ENCODE measurements at regions not wholly inside any gene's neighbourhood (a gene's known extent, or its start where the extent isn't known, plus 50 kb on each side); places are given as distances from the start of the nearest gene placed in this dataset.

DNA sequence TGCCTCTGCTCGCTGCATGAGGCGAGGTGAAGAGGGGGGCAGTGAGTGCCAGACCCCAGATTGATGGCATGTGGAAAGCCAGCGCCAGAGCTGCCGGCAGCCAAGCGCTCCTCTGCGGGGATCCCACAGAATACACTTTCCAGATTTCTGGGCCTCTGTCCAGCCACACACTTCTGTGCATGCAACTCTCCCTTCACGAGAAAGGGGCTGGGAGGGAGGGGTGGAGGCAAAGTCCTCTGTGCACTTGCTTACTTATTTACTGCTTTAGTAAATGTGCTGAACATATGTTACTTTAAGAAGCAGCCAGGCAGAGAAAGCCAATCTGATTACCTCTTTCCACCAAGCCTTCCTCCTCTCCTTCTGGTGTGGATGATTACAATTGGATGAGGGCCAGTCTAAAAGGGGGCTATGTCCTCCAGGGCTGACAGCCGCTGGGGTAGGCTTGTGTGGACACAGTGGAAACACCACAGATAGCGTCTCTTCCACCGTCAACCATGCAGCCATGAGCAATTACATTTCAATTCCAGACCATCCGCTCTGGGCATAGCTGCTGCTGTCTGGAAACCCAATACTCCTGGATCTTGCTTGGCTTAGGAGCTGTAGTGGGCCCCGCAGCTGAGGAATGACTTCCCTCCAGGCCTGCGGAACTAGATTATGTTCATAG is 322.8 kb upstream of the ANKRD30A start:
- no peaks in the 10 kb centered on the region for H3K27me3 ChIP-seq (ENCODE audit: control insufficient read depth, insufficient read depth, low read length, poor library complexity, severe bottlenecking)
- H3K4me3 ChIP-seq (ENCODE audit: insufficient read depth, low read depth, low read length): no peak overlapping the region
- H3K4me1 ChIP-seq (ENCODE audit: control insufficient read depth, insufficient read depth, low read length): no peaks in the 10 kb centered on the region
- H3K27ac ChIP-seq (ENCODE audit: insufficient read depth, low read depth, low read length, poor library complexity, severe bottlenecking): no peak overlapping the region
- 89 to 90% methylated on average over 13 of the region's 13 CpGs for WGBS, 2 experiments
- no peaks in the 10 kb centered on the region for H3K36me3 ChIP-seq (ENCODE audit: control insufficient read depth, insufficient read depth, low read length)
- H3K9me3 ChIP-seq (ENCODE audit: control insufficient read depth, low read length): no peaks in the 10 kb centered on the region

DNA sequence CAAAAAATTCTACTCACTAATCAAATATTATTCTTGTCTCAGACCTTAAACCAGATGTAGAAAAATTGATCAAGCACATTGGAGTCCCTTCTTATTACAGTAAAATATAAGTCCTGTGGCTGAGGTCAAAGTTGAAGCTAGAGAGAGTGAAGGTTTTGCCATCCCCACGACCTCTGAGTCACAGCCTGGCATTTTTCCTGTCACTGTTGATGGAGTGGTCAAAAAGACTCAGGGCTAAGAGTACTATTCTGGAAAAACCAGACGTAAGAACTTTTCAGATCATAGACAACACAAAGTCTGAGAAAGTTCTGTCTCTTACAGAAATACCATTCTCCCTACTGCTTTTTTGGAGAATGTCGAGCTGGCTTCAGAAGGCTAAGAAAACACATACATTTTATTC is 323.7 kb upstream of the ANKRD30A start:
- Histone ChIP-seq H3K27me3 (ENCODE audit: control insufficient read depth, insufficient read depth, low read length, poor library complexity, severe bottlenecking) (no peaks in the 10 kb centered on the region), H3K36me3 (ENCODE audit: control insufficient read depth, insufficient read depth, low read length) (no peaks in the 10 kb centered on the region), H3K9me3 (ENCODE audit: control insufficient read depth, low read length) (no peaks in the 10 kb centered on the region), H3K4me1 (ENCODE audit: control insufficient read depth, insufficient read depth, low read length) (no peaks in the 10 kb centered on the region), H3K27ac (ENCODE audit: insufficient read depth, low read depth, low read length, poor library complexity, severe bottlenecking) (no peak overlapping the region), H3K4me3 (ENCODE audit: insufficient read depth, low read depth, low read length) (no peak overlapping the region)
- 85 to 87% methylated on average over 3 of the region's 3 CpGs for WGBS, 2 experiments

DNA sequence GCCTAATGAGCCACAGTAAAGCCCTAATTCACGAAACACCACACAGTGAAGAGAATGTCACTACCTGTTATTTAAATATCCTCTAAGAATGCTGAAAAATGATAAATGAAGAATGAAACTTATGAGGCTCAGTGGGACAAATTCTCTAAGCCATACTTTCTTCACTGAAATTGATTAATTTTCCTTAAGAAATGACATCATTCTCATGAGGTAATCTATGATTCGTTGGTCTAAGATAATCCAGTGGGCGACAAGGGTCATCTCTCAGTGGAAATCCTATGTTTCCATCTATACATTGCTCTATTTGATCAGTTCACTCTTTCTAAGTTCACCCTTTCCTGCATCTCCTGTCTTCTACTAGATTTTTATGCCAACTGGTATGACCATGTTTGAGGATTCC is 330.4 kb upstream of the ANKRD30A start:
- no peaks in the 10 kb centered on the region for H3K36me3 ChIP-seq (ENCODE audit: control insufficient read depth, insufficient read depth, low read length)
- no peaks in the 10 kb centered on the region for H3K9me3 ChIP-seq (ENCODE audit: control insufficient read depth, low read length)
- H3K4me3 ChIP-seq (ENCODE audit: insufficient read depth, low read depth, low read length): no peak overlapping the region
- H3K27me3 ChIP-seq (ENCODE audit: control insufficient read depth, insufficient read depth, low read length, poor library complexity, severe bottlenecking): no peaks in the 10 kb centered on the region
- H3K27ac ChIP-seq (ENCODE audit: insufficient read depth, low read depth, low read length, poor library complexity, severe bottlenecking): no peak overlapping the region
- WGBS, 2 experiments: 89 to 92% methylated on average over 2 of the region's 3 CpGs
- no peaks in the 10 kb centered on the region for H3K4me1 ChIP-seq (ENCODE audit: control insufficient read depth, insufficient read depth, low read length)

DNA sequence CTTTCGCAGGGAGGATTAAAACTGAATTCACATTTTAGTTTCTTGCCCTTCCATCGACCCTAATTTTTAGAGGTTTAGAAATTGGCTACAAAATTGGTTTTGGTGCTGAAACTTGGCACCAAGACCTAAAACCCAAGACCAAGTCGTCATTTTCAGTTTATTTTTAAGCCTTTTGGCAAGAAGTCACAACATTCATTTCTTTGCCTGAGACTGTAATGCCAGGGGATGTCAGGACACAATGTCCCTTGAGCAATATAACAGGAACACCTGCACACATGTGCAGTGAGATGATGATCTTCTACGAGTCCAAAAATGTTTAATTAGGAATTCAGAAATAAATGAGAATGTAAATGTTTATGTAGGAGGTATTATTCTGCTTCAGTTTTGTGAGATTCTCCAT is 335.4 kb upstream of the ANKRD30A start:
- Histone ChIP-seq H3K27ac (ENCODE audit: insufficient read depth, low read depth, low read length, poor library complexity, severe bottlenecking) (no peak overlapping the region), H3K36me3 (ENCODE audit: control insufficient read depth, insufficient read depth, low read length) (no peaks in the 10 kb centered on the region), H3K4me1 (ENCODE audit: control insufficient read depth, insufficient read depth, low read length) (no peaks in the 10 kb centered on the region), H3K27me3 (ENCODE audit: control insufficient read depth, insufficient read depth, low read length, poor library complexity, severe bottlenecking) (no peaks in the 10 kb centered on the region), H3K9me3 (ENCODE audit: control insufficient read depth, low read length) (no peaks in the 10 kb centered on the region), H3K4me3 (ENCODE audit: insufficient read depth, low read depth, low read length) (no peak overlapping the region)
- 92 to 96% methylated on average over 4 of the region's 4 CpGs for WGBS, 2 experiments

DNA sequence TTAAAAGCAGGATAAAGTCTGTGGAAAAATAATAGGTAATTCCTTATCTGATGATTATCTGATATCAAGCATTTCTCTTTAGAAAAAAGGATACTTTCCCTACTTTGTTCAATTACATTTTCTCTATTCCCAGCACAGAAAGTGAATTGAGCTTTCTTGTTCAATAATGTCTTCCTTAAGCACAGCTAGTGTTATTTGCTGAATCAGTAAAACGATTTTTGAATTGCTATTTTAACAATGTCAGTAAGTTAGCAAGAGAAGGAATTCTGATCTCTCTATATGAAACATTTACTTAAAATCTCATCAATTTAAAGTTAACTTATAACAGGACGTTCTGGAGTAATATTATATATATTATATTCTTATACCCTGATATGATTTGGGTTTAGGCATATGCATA is 337.2 kb upstream of the ANKRD30A start:
- Histone ChIP-seq H3K4me3 (ENCODE audit: insufficient read depth, low read depth, low read length) (no peak overlapping the region), H3K27me3 (ENCODE audit: control insufficient read depth, insufficient read depth, low read length, poor library complexity, severe bottlenecking) (no peaks in the 10 kb centered on the region), H3K4me1 (ENCODE audit: control insufficient read depth, insufficient read depth, low read length) (no peaks in the 10 kb centered on the region), H3K9me3 (ENCODE audit: control insufficient read depth, low read length) (no peaks in the 10 kb centered on the region), H3K36me3 (ENCODE audit: control insufficient read depth, insufficient read depth, low read length) (no peaks in the 10 kb centered on the region), H3K27ac (ENCODE audit: insufficient read depth, low read depth, low read length, poor library complexity, severe bottlenecking) (no peak overlapping the region)
- WGBS, 2 experiments: 82% methylated on average over 1 of the region's 2 CpGs; no CpG with 5 or more reads in 1 of the 2 experiments

DNA sequence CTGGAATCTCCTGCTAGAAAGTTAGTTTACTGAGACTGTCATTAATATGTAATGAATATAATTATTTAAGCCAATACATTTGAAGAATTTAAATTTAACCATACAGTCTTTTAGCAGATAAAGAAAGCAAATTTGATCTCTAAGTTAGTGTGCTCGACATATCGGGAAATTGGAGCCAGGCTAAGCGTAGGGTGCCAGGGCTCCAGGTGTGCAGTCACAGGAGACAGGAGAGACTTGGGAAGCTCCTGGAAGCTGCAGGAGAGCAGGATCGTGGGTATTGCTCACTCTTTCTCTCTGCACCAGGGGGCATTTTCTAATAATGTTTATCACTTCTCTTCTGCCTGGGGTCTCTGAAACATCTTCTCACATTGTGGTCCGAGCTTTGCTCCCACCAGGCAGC is 342.0 kb upstream of the ANKRD30A start:
- Histone ChIP-seq H3K27me3 (ENCODE audit: control insufficient read depth, insufficient read depth, low read length, poor library complexity, severe bottlenecking) (no peaks in the 10 kb centered on the region), H3K27ac (ENCODE audit: insufficient read depth, low read depth, low read length, poor library complexity, severe bottlenecking) (no peak overlapping the region), H3K9me3 (ENCODE audit: control insufficient read depth, low read length) (no peaks in the 10 kb centered on the region), H3K36me3 (ENCODE audit: control insufficient read depth, insufficient read depth, low read length) (no peaks in the 10 kb centered on the region), H3K4me3 (ENCODE audit: insufficient read depth, low read depth, low read length) (no peak overlapping the region), H3K4me1 (ENCODE audit: control insufficient read depth, insufficient read depth, low read length) (no peaks in the 10 kb centered on the region)
- 94 to 98% methylated on average over 5 of the region's 5 CpGs for WGBS, 2 experiments

DNA sequence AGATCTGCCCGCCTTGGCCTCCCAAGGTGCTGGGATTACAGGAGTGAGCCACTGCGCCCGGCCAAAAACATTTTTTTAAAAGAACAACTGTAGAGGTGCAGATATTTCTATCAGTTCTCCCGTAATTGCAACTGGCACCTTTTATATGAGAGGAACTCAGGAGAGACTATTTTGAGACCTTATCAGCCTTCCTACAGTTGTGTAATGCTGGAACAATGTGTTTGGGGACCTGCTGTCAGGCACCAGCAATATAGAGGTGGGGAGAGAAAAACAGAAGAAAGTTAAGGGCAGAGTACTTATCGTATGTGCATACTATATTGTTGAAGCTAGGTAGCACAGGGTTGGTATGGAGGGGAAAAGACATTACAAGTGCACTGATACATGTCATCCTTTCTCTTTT is 343.8 kb upstream of the ANKRD30A start:
- Histone ChIP-seq H3K36me3 (ENCODE audit: control insufficient read depth, insufficient read depth, low read length) (no peaks in the 10 kb centered on the region), H3K4me3 (ENCODE audit: insufficient read depth, low read depth, low read length) (no peak overlapping the region), H3K27me3 (ENCODE audit: control insufficient read depth, insufficient read depth, low read length, poor library complexity, severe bottlenecking) (no peaks in the 10 kb centered on the region), H3K9me3 (ENCODE audit: control insufficient read depth, low read length) (no peaks in the 10 kb centered on the region), H3K4me1 (ENCODE audit: control insufficient read depth, insufficient read depth, low read length) (no peaks in the 10 kb centered on the region), H3K27ac (ENCODE audit: insufficient read depth, low read depth, low read length, poor library complexity, severe bottlenecking) (no peak overlapping the region)
- 95% methylated on average over 5 of the region's 5 CpGs for WGBS, 2 experiments

DNA sequence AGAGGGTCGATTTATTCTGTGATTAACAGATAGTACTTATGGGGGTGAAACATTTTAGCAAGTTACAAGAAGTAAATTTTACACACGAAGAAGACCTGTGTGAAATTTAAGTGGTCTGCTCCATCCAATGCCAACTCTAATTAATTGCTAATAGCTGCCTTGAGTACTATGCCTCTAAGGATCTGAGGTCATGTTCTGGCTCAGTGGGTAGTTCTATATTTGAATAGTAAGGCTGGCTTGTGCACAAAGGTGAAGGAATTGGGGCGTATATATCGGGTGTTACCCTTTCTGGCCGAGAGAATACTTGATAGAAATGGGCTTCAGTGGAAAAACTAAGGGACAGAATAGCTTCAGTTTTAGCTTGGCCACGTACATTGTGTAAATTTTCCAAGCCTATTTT is 345.2 kb upstream of the ANKRD30A start:
- no peaks in the 10 kb centered on the region for H3K4me1 ChIP-seq (ENCODE audit: control insufficient read depth, insufficient read depth, low read length)
- no peaks in the 10 kb centered on the region for H3K36me3 ChIP-seq (ENCODE audit: control insufficient read depth, insufficient read depth, low read length)
- WGBS, 2 experiments: 88 to 90% methylated on average over 6 of the region's 6 CpGs
- no peak overlapping the region for H3K4me3 ChIP-seq (ENCODE audit: insufficient read depth, low read depth, low read length)
- H3K9me3 ChIP-seq (ENCODE audit: control insufficient read depth, low read length): no peaks in the 10 kb centered on the region
- no peak overlapping the region for H3K27ac ChIP-seq (ENCODE audit: insufficient read depth, low read depth, low read length, poor library complexity, severe bottlenecking)
- H3K27me3 ChIP-seq (ENCODE audit: control insufficient read depth, insufficient read depth, low read length, poor library complexity, severe bottlenecking): no peaks in the 10 kb centered on the region

DNA sequence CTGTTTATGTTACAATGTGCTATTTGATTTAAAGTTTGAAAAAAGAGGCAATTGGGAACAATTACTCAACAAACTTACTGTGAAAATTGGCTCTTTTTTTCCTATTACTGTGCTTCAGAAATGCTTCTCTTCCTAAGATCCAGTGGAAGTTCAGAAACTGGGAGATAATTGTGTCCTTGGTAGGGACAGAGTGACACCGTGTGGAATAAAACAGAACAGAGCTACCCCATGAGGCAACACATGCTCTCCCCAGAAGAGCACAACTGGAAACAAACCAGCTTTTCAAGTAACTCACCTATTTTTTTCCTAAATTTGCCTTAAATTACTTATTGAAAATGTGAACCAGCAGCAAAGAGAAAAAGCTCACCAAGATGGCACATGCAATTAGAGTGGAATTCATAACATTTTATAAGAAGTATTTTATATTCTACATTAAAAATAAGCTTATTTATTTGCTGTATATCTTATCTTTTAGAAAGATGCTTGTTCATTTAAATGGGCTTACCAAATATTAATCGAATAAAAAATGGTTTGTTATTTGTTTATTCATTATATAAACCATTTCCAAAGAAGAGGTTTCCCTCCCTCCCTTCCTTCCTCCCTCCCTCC is 346.1 kb upstream of the ANKRD30A start:
- no peak overlapping the region for H3K4me3 ChIP-seq (ENCODE audit: insufficient read depth, low read depth, low read length)
- no peaks in the 10 kb centered on the region for H3K9me3 ChIP-seq (ENCODE audit: control insufficient read depth, low read length)
- H3K36me3 ChIP-seq (ENCODE audit: control insufficient read depth, insufficient read depth, low read length): no peaks in the 10 kb centered on the region
- no peaks in the 10 kb centered on the region for H3K4me1 ChIP-seq (ENCODE audit: control insufficient read depth, insufficient read depth, low read length)
- WGBS, 2 experiments: 0% methylated on average over 1 of the region's 2 CpGs
- no peaks in the 10 kb centered on the region for H3K27me3 ChIP-seq (ENCODE audit: control insufficient read depth, insufficient read depth, low read length, poor library complexity, severe bottlenecking)
- H3K27ac ChIP-seq (ENCODE audit: insufficient read depth, low read depth, low read length, poor library complexity, severe bottlenecking): no peak overlapping the region

DNA sequence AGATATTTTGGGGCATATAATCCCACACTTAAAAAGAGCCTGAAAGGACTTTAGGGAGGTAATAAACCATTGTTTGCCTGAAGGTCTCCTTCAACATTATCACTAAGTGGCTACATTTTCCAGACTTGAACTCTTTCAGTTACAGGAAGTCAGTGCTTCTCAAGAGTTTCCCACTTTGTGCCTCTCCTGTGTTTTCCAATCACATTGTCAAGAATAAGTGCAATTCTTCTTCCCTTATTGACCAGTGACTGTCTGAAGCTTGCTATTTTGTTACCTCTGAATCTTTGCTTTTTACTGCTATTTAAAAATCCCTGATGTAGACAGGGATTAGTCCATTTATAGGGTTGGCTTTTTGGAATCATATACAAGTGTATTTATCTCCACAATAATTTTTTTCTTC is 346.7 kb upstream of the ANKRD30A start:
- Histone ChIP-seq H3K4me1 (ENCODE audit: control insufficient read depth, insufficient read depth, low read length) (no peaks in the 10 kb centered on the region), H3K9me3 (ENCODE audit: control insufficient read depth, low read length) (no peaks in the 10 kb centered on the region), H3K27ac (ENCODE audit: insufficient read depth, low read depth, low read length, poor library complexity, severe bottlenecking) (no peak overlapping the region), H3K27me3 (ENCODE audit: control insufficient read depth, insufficient read depth, low read length, poor library complexity, severe bottlenecking) (no peaks in the 10 kb centered on the region), H3K4me3 (ENCODE audit: insufficient read depth, low read depth, low read length) (no peak overlapping the region), H3K36me3 (ENCODE audit: control insufficient read depth, insufficient read depth, low read length) (no peaks in the 10 kb centered on the region)

Measured in ectodermal cell (in vitro differentiated cells).